MM.1S (cell line): ENCODE measurements at regions not wholly inside any gene's neighbourhood (a gene's known extent, or its start where the extent isn't known, plus 50 kb on each side); places are given as distances from the start of the nearest gene placed in this dataset.
"Not testable (repeated sequence)": the region's sequence is repeated elsewhere in the genome, so short reads cannot be mapped to it uniquely, and the experiment has no call there.

ENCODE experiments used
- DNase-seq: peaks from one replicate; pipeline ENCODE4 v3.0.0-alpha.2; 2015
- H2AFZ ChIP-seq: fragments of 300-600 bp; sonication (generic); 2 replicates; pipeline ENCODE4 v1.6.0; 2016; ENCODE audit warnings: antibody characterized with exemption, low read length
- H3F3A ChIP-seq: fragments of 300-600 bp; sonication (generic); 2 replicates; pipeline ENCODE4 v1.6.1; 2016; ENCODE audit warnings: mild to moderate bottlenecking, antibody characterized with exemption, low read length, moderate library complexity, mixed read lengths; ENCODE audit not compliant: insufficient read depth
- H3K27ac ChIP-seq: fragments of 300-600 bp; sonication (generic); 2 replicates; pipeline ENCODE4 v1.5.1; 2016; ENCODE audit warnings: mild to moderate bottlenecking, low read length
- H3K27me3 ChIP-seq: fragments of 300-600 bp; sonication (generic); replicated peaks from 2 replicates; pipeline ENCODE4 v1.6.0; 2016; ENCODE audit warnings: low read length; ENCODE audit not compliant: insufficient read depth
- H3K36me3 ChIP-seq: fragments of 300-600 bp; sonication (generic); replicated peaks from 2 replicates; pipeline ENCODE4 v1.6.1; 2016; ENCODE audit warnings: mild to moderate bottlenecking, low read length, mixed read lengths; ENCODE audit not compliant: insufficient read depth
- H3K4me1 ChIP-seq: fragments of 300-600 bp; sonication (generic); 2 replicates; pipeline ENCODE4 v1.6.1; 2016; ENCODE audit warnings: low read length, mixed read lengths
- H3K4me2 ChIP-seq: fragments of 300-600 bp; sonication (generic); 2 replicates; pipeline ENCODE4 v1.6.0; 2016; ENCODE audit warnings: low read depth, low read length
- H3K4me3 ChIP-seq: fragments of 300-600 bp; sonication (generic); 2 replicates; pipeline ENCODE4 v1.5.1; 2016; ENCODE audit warnings: low read length, mixed read lengths
- H3K79me2 ChIP-seq: fragments of 300-600 bp; sonication (generic); 2 replicates; pipeline ENCODE4 v1.6.1; 2016; ENCODE audit warnings: mixed run types, low read length, mixed read lengths
- H3K9ac ChIP-seq: fragments of 300-600 bp; sonication (generic); 2 replicates; pipeline ENCODE4 v1.6.1; 2016; ENCODE audit warnings: low read length, mixed read lengths
- H3K9me2 ChIP-seq: fragments of 300-600 bp; sonication (generic); replicated peaks from 2 replicates; pipeline ENCODE4 v1.6.1; 2016; ENCODE audit warnings: mild to moderate bottlenecking, low read length, mixed read lengths; ENCODE audit not compliant: insufficient read depth
- H3K9me3 ChIP-seq: fragments of 300-600 bp; sonication (generic); replicated peaks from 2 replicates; pipeline ENCODE4 v1.6.1; 2016; ENCODE audit warnings: mild to moderate bottlenecking, low read length, mixed read lengths; ENCODE audit not compliant: insufficient read depth
- H4K20me1 ChIP-seq: fragments of 300-600 bp; sonication (generic); 2 replicates; pipeline ENCODE4 v1.6.1; 2016; ENCODE audit warnings: mild to moderate bottlenecking, low read length, moderate library complexity, mixed read lengths; ENCODE audit not compliant: insufficient read depth
- EZH2 ChIP-seq: fragments of 300-600 bp; sonication (generic); optimal IDR thresholded peaks from 2 replicates; pipeline ENCODE3; 2017; ENCODE audit warnings: low read depth, mild to moderate bottlenecking, antibody characterized with exemption, low read length, mixed read lengths
- EZH2phosphoT487 ChIP-seq: fragments of 300-600 bp; sonication (generic); IDR thresholded peaks from 2 replicates; pipeline ENCODE4 v1.6.1; 2018; ENCODE audit warnings: antibody characterized with exemption, low read length
- TF ChIP-seq, protein P1 (sequence below): fragments of 300-600 bp; sonication (generic); IDR thresholded peaks from 2 replicates; pipeline ENCODE4 v1.5.1; 2016; ENCODE audit warnings: antibody characterized with exemption, low read length, mixed read lengths

DNA sequence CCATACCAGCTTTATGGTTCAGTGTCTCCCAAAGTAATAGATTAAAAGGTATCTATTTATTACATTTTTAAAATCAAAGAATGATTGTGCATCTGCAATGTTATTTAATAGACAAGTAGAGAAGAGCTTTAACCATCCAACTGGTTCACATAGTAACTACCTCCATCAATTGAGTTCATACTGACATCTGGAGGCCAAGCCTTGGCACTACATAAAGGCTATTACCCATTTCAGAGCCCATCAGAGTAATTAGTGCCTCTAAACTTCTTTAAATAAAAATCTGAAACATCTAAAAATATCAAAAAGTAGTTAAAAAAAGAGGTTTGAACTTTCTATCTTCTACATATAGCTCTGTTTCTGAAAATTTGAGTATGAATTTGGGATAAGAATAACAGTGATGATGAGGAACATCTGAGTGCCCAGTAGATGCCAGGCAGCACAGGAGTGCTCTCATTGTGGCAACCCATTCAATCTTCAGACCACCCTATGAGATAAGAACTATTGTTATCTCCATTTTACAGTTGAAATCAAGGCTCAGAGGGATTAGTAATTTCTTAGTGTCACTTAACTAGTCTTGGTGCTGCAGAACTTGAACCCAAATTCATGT lies 132.9 kb upstream of the DAAM1 start:
- H3K9ac ChIP-seq, result no peak overlapping the region
- no peaks in the 10 kb centered on the region for H3K79me2 ChIP-seq
- H2AFZ ChIP-seq, result no peak overlapping the region
- TF ChIP-seq, protein P1, sequence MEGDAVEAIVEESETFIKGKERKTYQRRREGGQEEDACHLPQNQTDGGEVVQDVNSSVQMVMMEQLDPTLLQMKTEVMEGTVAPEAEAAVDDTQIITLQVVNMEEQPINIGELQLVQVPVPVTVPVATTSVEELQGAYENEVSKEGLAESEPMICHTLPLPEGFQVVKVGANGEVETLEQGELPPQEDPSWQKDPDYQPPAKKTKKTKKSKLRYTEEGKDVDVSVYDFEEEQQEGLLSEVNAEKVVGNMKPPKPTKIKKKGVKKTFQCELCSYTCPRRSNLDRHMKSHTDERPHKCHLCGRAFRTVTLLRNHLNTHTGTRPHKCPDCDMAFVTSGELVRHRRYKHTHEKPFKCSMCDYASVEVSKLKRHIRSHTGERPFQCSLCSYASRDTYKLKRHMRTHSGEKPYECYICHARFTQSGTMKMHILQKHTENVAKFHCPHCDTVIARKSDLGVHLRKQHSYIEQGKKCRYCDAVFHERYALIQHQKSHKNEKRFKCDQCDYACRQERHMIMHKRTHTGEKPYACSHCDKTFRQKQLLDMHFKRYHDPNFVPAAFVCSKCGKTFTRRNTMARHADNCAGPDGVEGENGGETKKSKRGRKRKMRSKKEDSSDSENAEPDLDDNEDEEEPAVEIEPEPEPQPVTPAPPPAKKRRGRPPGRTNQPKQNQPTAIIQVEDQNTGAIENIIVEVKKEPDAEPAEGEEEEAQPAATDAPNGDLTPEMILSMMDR, result peak; percentile 57
- no peak for TF ChIP-seq EZH2
- TF ChIP-seq EZH2phosphoT487, result no peak
- peak; percentile 30 for DNase-seq
- no peaks in the 10 kb centered on the region for H3K36me3 ChIP-seq
- H3K4me2 ChIP-seq, result no peak overlapping the region
- H3K4me3 ChIP-seq, result no peak overlapping the region
- no peaks in the 10 kb centered on the region for H3K9me3 ChIP-seq
- H4K20me1 ChIP-seq, result no peaks in the 10 kb centered on the region
- H3F3A ChIP-seq, result no peaks in the 10 kb centered on the region
- no peaks in the 10 kb centered on the region for H3K27me3 ChIP-seq
- H3K4me1 ChIP-seq, result no peaks in the 10 kb centered on the region
- H3K27ac ChIP-seq, result no peak overlapping the region
- H3K9me2 ChIP-seq, result no peaks in the 10 kb centered on the region

DNA sequence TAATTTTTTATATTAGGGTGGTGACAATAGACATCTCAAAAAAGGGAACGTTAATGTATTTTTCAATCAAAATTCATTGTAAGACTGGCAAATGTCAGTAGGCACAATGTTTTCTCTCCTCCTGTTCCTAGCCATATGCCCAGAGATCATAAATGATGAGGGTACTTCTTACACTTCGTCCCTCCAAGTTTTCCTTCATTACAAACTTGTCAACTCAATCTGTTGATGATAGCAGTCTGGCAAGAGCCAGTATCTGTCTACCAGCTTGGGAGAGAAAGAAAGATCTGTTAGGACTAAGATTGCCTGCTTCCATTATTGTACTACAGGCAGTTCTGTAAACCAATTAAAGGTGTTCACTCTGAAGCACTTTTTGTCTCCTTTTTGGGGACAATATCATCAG lies 130.9 kb upstream of the DAAM1 start:
- no peaks in the 10 kb centered on the region for H3F3A ChIP-seq
- H2AFZ ChIP-seq, result no peak overlapping the region
- TF ChIP-seq, protein P1, result no peak
- no peak for TF ChIP-seq EZH2phosphoT487
- TF ChIP-seq EZH2, result no peak
- H3K4me1 ChIP-seq, result no peaks in the 10 kb centered on the region
- no peaks in the 10 kb centered on the region for H3K36me3 ChIP-seq
- no peaks in the 10 kb centered on the region for H3K27me3 ChIP-seq
- no peak overlapping the region for H3K9ac ChIP-seq
- H3K27ac ChIP-seq, result no peak overlapping the region
- H3K4me2 ChIP-seq, result no peak overlapping the region
- H3K9me2 ChIP-seq, result no peaks in the 10 kb centered on the region
- H3K9me3 ChIP-seq, result no peaks in the 10 kb centered on the region
- no peaks in the 10 kb centered on the region for H4K20me1 ChIP-seq
- DNase-seq, result no peak
- no peaks in the 10 kb centered on the region for H3K79me2 ChIP-seq
- no peak overlapping the region for H3K4me3 ChIP-seq

DNA sequence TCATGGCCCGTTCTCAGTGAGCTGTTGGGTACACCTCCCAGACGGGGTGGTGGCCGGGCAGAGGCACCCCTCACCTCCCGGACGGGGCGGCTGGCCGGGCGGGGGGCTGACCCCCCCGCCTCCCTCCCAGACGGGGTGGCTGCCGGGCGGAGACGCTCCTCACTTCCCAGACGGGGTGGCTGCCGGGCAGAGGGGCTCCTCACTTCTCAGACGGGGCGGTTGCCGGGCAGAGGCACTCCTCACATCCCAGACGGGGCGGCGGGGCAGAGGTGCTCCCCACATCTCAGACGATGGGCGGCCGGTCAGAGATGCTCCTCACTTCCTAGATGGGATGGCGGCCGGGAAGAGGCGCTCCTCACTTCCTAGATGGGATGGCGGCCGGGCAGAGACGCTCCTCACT lies 129.7 kb upstream of the DAAM1 start:
- not testable (repeated sequence) for H4K20me1 ChIP-seq, H3K9ac ChIP-seq, H3K79me2 ChIP-seq

DNA sequence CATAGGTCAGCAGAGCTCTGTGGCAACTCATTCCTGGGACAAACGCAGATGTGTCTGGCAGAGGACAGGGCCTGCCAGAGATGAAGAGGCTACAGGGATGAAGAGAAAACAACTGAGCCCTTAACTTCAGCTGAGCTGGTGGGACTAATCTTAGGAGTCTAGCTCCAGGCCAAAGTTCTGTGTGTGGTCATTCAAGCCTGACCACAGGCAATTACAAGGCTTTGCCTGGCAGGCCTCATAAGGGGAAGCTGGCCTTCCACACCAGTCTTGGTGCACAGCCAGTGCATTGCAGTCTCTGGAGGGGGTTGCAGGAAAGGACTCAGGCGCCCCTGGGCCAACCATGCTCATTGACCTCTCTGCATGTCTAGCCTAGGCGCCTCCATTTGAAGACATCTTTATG lies 127.6 kb upstream of the DAAM1 start:
- TF ChIP-seq EZH2 (no peak), EZH2phosphoT487 (no peak)
- TF ChIP-seq, protein P1, result no peak

More for the DNA sequence above, 129.7 kb upstream of the DAAM1 start:
- not testable (repeated sequence) for H3K27ac ChIP-seq, DNase-seq, H3K4me3 ChIP-seq, H3K27me3 ChIP-seq, H3K9me2 ChIP-seq, H3K4me1 ChIP-seq, H2AFZ ChIP-seq, H3F3A ChIP-seq, H3K9me3 ChIP-seq, H3K36me3 ChIP-seq, H3K4me2 ChIP-seq

More for the DNA sequence above, 127.6 kb upstream of the DAAM1 start:
- H3K9me2 ChIP-seq, result no peaks in the 10 kb centered on the region
- H3K9ac ChIP-seq, result no peak overlapping the region
- no peaks in the 10 kb centered on the region for H3K9me3 ChIP-seq
- peak overlapping the region; percentile 55; the same call in 1 of the 2 replicates for H3K4me2 ChIP-seq
- H3K36me3 ChIP-seq, result no peaks in the 10 kb centered on the region
- DNase-seq, result no peak
- H2AFZ ChIP-seq, result 0 out of 2 replicates have a peak overlapping the region, but pooled peaks have one; percentile 31
- H3F3A ChIP-seq, result no peaks in the 10 kb centered on the region
- no peaks in the 10 kb centered on the region for H3K79me2 ChIP-seq
- H3K27me3 ChIP-seq, result no peaks in the 10 kb centered on the region
- no peaks in the 10 kb centered on the region for H4K20me1 ChIP-seq
- no peak overlapping the region for H3K4me3 ChIP-seq
- H3K4me1 ChIP-seq, result no peaks in the 10 kb centered on the region
- no peak overlapping the region for H3K27ac ChIP-seq
